HL-60 (cell line): ENCODE measurements at regions not wholly inside any gene's neighbourhood (a gene's known extent, or its start where the extent isn't known, plus 50 kb on each side); places are given as distances from the start of the nearest gene placed in this dataset.

Experiments
- DNase-seq, 2 experiments: peaks; one replicate each; pipeline ENCODE4 v3.0.0-alpha.2; 2010 to 2020; ENCODE audit warnings: low read depth in 1 of 2, low spot score in 1 of 2
- H3K27ac ChIP-seq: fragments of 250-450 bp; sonication (Bioruptor Pico); replicated peaks from 2 replicates; pipeline ENCODE4 v1.5.1; 2020; ENCODE audit warnings: mild to moderate bottlenecking, moderate library complexity
- H3K27me3 ChIP-seq: fragments of 250-450 bp; sonication (Bioruptor Pico); 2 replicates; pipeline ENCODE4 v1.5.1; 2021; ENCODE audit warnings: mild to moderate bottlenecking, moderate library complexity; ENCODE audit not compliant: insufficient read depth, poor library complexity, severe bottlenecking
- H3K4me3 ChIP-seq: replicated peaks from 2 replicates; pipeline ENCODE4 v1.5.1; 2011; ENCODE audit warnings: mild to moderate bottlenecking, control low read depth, low read length; ENCODE audit not compliant: insufficient read depth
- GABPA ChIP-seq: IDR thresholded peaks from 2 replicates; pipeline ENCODE4 v1.6.1; 2012; ENCODE audit warnings: low read depth
- POLR2AphosphoS5 ChIP-seq: IDR thresholded peaks from 2 replicates; pipeline ENCODE4 v1.6.1; 2012; ENCODE audit warnings: low read depth
- SPI1 ChIP-seq: IDR thresholded peaks from 2 replicates; pipeline ENCODE4 v1.6.1; 2012; ENCODE audit warnings: low read depth, mild to moderate bottlenecking, borderline replicate concordance
- TF ChIP-seq, protein P1 (sequence below): IDR thresholded peaks from one replicate; pipeline ENCODE4 v1.5.1; 2011; ENCODE audit warnings: low read length, control low read depth, inconsistent platforms; ENCODE audit not compliant: insufficient read depth
- TF ChIP-seq, protein P2 (sequence below): IDR thresholded peaks from 2 replicates; pipeline ENCODE4 v1.6.1; 2012; ENCODE audit warnings: low read depth; ENCODE audit not compliant: insufficient replicate concordance

- no peak for DNase-seq
- H3K4me3 ChIP-seq = no peak overlapping the region
- TF ChIP-seq, protein P1, sequence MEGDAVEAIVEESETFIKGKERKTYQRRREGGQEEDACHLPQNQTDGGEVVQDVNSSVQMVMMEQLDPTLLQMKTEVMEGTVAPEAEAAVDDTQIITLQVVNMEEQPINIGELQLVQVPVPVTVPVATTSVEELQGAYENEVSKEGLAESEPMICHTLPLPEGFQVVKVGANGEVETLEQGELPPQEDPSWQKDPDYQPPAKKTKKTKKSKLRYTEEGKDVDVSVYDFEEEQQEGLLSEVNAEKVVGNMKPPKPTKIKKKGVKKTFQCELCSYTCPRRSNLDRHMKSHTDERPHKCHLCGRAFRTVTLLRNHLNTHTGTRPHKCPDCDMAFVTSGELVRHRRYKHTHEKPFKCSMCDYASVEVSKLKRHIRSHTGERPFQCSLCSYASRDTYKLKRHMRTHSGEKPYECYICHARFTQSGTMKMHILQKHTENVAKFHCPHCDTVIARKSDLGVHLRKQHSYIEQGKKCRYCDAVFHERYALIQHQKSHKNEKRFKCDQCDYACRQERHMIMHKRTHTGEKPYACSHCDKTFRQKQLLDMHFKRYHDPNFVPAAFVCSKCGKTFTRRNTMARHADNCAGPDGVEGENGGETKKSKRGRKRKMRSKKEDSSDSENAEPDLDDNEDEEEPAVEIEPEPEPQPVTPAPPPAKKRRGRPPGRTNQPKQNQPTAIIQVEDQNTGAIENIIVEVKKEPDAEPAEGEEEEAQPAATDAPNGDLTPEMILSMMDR = no peak
- TF ChIP-seq, protein P2, sequence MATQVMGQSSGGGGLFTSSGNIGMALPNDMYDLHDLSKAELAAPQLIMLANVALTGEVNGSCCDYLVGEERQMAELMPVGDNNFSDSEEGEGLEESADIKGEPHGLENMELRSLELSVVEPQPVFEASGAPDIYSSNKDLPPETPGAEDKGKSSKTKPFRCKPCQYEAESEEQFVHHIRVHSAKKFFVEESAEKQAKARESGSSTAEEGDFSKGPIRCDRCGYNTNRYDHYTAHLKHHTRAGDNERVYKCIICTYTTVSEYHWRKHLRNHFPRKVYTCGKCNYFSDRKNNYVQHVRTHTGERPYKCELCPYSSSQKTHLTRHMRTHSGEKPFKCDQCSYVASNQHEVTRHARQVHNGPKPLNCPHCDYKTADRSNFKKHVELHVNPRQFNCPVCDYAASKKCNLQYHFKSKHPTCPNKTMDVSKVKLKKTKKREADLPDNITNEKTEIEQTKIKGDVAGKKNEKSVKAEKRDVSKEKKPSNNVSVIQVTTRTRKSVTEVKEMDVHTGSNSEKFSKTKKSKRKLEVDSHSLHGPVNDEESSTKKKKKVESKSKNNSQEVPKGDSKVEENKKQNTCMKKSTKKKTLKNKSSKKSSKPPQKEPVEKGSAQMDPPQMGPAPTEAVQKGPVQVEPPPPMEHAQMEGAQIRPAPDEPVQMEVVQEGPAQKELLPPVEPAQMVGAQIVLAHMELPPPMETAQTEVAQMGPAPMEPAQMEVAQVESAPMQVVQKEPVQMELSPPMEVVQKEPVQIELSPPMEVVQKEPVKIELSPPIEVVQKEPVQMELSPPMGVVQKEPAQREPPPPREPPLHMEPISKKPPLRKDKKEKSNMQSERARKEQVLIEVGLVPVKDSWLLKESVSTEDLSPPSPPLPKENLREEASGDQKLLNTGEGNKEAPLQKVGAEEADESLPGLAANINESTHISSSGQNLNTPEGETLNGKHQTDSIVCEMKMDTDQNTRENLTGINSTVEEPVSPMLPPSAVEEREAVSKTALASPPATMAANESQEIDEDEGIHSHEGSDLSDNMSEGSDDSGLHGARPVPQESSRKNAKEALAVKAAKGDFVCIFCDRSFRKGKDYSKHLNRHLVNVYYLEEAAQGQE = no peak
- TF ChIP-seq GABPA (no peak), POLR2AphosphoS5 (no peak), SPI1 (no peak)
- no peaks in the 10 kb centered on the region for H3K27me3 ChIP-seq
- H3K27ac ChIP-seq = no peak overlapping the region
Measured at GRCh38 chr5:85168474-85168873, 783.8 kb upstream of the EDIL3 start.

- DNase-seq = no peak
- Histone ChIP-seq H3K27me3 (no peaks in the 10 kb centered on the region), H3K4me3 (no peak overlapping the region), H3K27ac (no peak overlapping the region)
- no peak for TF ChIP-seq POLR2AphosphoS5
- TF ChIP-seq, protein P2 = no peak
- TF ChIP-seq, protein P1 = no peak
- TF ChIP-seq SPI1 = no peak
- TF ChIP-seq GABPA = no peak
Measured at GRCh38 chr5:85170183-85170582, 785.5 kb upstream of the EDIL3 start.

DNA sequence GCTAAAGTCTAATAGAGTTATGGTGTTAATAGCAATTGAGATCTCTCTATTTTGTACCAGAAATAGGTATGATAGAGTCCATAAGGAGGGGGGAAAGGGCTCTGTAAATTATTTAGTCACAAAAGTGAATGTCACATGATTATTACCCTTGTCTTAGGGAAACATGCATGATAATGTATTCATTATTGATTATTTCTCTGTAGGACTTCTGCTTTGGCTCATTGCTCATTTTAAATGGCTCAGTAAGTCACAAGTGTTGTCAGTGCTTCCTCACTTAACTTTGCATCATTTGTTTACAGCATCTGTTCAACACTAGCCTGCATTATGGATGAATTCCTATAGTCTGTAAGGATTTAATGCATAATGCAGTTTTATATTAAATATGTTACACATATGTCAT lies 788.8 kb upstream of the EDIL3 start:
- no peak for DNase-seq
- no peak overlapping the region for H3K27ac ChIP-seq
- TF ChIP-seq, protein P1 = no peak
- TF ChIP-seq, protein P2 = no peak
- TF ChIP-seq SPI1 (no peak), POLR2AphosphoS5 (no peak), GABPA (no peak)

More for the DNA sequence above, 788.8 kb upstream of the EDIL3 start:
- no peak overlapping the region for H3K4me3 ChIP-seq
- H3K27me3 ChIP-seq = no peaks in the 10 kb centered on the region
